ENCODE measurements at regions not wholly inside any gene's neighbourhood (a gene's known extent, or its start where the extent isn't known, plus 50 kb on each side); places are given as distances from the start of the nearest gene placed in this dataset.

GRCh38 chr15:93646193-93646592 is 557.2 kb upstream of the RGMA start:
- no peak for DNase-seq (ENCODE audit: low read depth in 2 of 2)

- DNase-seq (ENCODE audit: low read depth in 2 of 2) = no peak
These were observed 556.6 kb upstream of the RGMA start for GRCh38 chr15:93645594-93645993.

DNA sequence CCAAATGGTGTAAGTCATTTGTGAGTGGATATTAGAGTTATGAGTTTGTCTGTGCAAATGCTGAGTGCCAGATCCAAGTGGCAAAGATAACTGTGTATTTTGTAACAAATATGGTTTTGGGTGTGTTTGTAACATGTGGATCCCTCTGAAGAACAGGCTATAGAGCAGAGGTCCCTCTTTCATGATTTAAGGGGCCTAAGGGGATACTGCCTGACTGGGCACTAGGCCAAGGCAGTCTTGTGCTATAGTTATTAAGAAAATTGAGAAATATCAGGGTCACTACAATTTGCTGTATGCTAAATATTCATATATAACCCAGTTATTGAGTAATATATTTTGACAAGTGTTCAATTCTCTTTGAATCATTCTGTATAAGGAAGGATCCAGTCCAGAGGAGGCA is 555.6 kb upstream of the RGMA start:
- no peak for DNase-seq (ENCODE audit: low read depth in 2 of 2)

DNA sequence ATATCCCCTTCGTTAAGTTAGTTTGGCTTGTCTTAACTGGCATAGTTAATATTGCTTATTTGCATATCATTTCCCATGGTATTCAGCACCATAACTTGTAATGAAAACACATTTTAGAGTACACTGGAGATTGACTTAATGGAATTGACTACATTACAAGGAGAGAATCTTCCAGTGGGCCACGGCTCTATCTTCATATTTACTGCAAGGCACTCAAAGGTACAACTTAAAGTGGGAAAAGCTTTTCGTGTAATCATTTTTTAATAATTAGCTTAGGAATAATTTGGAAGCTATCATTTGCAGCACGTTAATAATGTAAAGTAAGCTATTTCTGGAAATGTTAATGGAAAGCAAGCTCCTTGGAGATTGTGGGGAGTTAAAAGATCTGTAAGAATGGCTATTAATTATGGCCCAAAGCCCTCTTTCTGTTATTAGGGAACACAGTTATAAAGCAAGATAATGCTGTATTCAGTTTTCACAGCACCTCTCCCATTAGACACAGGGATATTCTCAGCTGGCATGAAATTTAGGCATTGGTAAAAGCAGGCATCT is 551.5 kb upstream of the RGMA start:
- DNase-seq (ENCODE audit: low read depth in 2 of 2) = no peak

DNA sequence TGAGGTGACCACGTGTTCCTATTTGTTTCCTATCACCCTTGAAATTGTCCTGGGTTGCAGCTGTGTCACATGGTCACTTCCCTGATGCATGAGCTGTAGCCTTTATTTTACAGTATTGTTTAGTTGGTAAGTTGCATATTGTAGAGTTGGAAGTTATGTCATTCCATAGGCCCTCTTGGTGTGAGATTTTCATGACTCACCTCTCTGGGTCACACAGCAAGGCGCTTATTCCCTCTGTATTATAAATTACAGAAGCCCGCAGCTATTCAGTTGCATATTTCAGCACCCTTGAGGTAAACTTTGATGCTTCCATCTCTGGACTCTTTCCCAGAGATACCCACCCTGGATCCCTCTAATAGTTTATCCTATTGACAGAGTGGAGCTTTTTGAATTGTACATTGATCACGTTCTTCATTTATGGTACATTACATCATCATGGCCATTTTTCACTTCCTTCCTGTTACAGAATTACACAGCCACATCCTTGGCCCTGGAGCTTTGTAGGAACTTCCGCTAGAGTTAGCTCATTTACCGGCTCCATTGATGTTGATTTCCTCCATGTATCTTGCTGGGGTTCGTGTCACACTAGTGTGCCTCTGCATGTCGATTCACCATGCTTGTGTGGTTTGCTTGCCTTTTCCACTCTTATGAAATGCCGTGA is 543.1 kb upstream of the RGMA start:
- no peak for DNase-seq (ENCODE audit: low read depth in 2 of 2)

GRCh38 chr15:93619597-93619996 is 530.6 kb upstream of the RGMA start:
- DNase-seq (ENCODE audit: low read depth in 2 of 2) = no peak

GRCh38 chr15:93617443-93617842 is 528.4 kb upstream of the RGMA start:
- no peak for DNase-seq (ENCODE audit: low read depth in 2 of 2)

DNA sequence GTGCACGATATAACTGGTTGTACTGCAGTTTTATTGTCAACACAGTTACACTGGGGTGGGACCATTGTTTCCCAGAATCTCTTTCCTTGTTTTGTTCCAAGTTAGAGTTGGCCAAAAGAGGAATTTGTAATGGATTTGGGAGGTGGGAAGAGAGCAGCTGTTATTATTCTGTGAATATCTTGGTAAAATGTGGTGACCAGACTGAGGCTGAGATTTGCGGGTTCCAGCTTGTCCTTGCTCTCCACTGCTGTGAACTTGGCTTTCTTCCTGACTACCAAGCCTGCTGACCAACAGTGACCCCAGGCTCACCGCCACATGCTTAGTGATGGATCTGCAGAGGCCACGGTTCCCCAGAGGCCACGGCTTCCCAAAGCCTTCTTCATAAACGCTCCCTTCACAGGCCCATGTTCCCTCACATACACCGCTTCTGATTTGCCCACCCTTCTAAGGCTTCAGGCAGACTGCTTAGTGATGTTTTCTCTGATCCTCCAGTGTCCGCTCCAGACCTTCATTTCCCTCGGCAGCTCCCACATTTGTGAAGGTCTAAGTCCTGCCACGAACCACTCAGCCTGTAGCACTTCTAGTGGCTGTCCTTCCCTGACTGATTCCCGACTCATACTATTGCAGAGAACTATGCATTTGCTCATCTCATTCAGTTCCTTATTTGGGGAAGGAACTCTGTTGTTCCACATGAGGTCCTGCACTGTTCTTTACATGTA is 525.5 kb upstream of the RGMA start:
- DNase-seq (ENCODE audit: low read depth in 2 of 2) = no peak

DNA sequence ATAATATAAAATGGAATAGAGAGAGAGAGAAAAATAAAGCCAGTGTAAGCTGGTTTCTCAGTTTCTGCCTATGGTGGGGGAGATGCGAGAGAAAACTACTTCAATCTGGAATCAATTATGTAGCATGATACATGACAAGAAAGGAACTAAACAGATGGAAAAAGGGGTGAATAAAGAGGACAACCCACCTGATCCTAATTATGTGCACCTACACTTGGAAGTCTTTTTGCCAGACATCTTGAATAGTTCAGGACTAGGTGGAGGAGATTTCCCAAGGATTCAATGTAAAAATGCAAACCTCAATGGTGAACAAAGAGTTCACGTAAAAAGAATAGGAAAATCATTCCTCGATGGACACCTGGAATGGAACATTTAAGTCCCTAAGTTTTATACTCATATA is 524.4 kb upstream of the RGMA start:
- DNase-seq (ENCODE audit: low read depth in 2 of 2) = no peak

DNA sequence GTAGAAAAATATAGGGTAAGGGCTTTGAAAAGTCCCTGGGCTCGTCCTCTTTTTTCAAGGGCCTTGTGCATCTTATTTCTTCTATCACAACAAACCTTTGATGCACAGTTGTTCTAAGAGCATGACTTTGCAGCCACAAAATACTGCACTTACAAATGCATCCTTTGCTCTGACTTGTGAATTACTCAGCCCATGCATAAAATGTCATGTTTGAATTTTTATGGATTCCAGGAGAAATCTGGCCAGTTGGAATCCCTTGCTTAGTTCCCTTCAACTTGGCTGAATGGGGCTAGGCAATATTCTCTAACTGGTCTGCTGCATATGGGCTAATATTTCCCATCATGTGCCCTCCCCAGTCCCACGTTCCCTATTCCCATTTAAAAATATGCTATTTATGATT is 523.9 kb upstream of the RGMA start:
- DNase-seq (ENCODE audit: low read depth in 2 of 2) = no peak

DNA sequence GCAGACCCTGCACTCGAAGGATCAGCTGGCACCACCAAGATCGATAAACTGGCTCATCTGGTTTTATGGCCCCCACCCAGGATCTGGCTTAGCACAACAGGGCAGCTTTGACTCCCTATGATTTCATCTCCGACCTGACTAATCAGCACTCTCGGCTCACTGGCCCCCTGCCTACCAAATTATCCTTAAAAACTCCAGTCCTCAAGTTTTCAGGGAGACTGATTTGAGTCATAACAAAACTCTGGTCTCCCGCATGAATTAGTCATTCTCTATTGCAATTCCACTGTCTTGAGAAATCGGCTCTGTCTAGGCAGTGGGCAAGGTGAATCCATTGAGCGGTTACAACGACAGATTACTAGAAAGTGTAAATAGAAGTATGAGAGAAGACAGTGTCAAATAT is 521.9 kb upstream of the RGMA start:
- no peak for DNase-seq (ENCODE audit: low read depth in 2 of 2)

GRCh38 chr15:93608643-93609148 is 519.7 kb upstream of the RGMA start:
- DNase-seq (ENCODE audit: low read depth in 2 of 2) = no peak

DNA sequence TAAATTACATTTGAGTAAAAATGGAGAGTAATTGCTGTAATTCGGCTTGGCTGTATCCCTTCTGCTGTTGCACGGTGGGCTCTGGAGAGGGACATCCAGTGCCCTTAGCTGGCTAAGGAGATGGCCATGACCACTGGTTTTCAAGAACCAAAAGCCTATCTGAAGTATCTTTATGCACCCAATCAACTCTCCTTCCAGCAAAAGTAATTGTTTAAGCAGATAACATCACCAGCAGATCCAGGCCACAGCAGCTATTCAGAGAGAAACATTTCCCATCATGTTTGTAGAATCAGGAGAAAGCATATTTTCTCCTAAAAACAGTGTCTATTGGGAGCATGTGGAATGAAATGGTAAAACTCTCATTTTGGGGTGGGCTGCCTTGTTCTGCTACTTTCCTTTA is 514.5 kb upstream of the RGMA start:
- no peak for DNase-seq (ENCODE audit: low read depth in 2 of 2)

DNA sequence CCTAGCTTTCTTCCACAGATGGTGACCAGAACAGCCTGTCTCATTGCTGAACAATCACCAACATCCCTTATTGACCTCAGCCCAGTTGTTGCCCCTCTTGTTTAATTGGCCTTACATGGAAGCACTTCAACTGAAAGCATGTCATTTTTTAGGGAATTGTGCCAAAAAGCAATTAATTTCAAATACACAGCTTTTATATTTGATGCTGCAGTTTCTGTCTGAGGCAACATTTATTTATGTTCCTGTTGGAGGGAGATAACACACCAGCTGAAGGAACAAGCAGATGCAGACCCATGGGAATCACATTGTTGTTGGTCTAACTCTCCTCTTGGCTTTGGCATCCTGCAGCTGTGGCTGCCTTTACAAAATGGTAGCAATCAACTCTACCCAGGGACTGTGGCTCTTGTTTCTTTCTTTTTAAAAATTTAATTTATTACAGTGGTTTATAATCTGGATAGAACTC is 498.1 kb upstream of the RGMA start:
- DNase-seq (ENCODE audit: low read depth in 2 of 2) = no peak

DNA sequence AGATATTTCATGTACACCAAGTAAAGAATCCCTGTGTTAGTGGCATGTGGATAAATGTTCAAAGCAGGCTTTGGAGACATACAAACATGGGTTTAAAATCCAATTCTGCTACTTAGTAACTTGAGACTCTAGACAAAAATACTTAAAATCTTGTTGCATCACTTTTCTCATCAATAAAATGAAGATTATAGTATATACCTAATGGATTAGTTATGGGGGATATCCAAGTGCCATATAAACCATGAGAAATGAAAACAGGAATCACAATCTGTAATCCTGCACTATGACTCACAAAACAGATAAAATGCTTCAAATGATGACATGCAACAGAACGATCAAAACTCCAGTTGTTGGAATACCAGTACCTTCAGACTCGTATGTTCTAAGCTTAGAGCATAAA is 496.0 kb upstream of the RGMA start:
- DNase-seq (ENCODE audit: low read depth in 2 of 2) = no peak

- no peak for DNase-seq (ENCODE audit: low read depth in 2 of 2)
These were observed 495.0 kb upstream of the RGMA start for GRCh38 chr15:93583968-93584367.

DNA sequence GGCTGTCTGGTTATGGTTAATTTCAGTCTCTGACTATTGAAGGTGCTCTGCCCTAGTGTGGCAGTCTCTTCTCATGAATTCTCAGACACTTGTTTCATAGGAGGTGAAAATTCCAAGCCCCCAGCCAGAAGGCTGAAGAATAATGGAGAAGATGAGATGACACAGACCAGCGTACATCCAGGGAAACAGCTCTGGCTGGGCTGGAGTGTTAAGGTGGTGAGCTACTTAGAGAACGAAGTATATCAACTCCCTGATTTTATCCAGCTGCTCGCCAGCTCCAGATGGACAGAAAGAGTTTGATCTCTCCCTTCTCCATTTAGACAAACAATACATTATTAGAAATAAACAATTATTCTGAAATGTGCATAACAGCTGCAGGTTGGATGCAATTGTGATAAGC is 494.5 kb upstream of the RGMA start:
- no peak for DNase-seq (ENCODE audit: low read depth in 2 of 2)

- no peak for DNase-seq (ENCODE audit: low read depth in 2 of 2)
These were observed 481.5 kb upstream of the RGMA start for GRCh38 chr15:93570527-93570926.

DNA sequence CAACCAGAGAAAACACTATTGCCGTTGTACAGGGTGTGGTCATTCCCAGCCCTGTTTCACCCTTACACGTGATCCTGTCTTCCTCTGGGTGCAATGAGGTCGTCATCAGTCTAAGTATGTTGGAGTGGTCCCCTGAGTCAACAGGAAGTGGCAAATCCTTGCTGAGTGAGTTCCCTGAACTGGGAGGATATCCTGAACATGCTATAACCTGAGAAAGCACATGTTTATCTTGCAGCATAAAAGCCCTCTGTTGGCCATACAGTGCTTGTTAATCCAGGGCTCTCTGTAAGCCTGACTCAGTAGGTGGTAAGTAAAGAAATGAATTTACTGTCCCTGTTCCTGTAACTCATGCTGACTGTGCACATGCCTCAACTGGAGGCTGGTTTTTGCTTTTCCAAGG is 477.8 kb upstream of the RGMA start:
- no peak for DNase-seq (ENCODE audit: low read depth in 2 of 2)

DNA sequence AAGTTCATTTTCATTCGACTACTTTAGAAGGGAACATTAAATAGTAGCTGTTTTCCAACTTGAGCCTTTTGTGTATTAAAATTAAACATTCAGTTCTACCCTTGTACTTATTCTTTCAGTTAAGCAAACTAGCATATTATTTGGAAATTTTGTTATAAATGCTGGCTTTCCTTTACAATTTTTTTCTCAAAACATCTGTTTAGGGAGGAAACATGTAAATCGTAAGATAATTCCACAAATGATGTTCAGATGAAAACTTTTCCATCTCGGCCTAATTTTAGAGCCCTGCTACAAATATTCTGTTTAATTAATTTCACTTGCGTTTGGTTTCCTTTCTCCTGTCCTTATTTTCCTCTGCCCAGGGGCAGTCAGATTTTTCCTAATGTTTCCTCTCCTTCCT is 476.2 kb upstream of the RGMA start:
- DNase-seq (ENCODE audit: low read depth in 2 of 2) = no peak

DNA sequence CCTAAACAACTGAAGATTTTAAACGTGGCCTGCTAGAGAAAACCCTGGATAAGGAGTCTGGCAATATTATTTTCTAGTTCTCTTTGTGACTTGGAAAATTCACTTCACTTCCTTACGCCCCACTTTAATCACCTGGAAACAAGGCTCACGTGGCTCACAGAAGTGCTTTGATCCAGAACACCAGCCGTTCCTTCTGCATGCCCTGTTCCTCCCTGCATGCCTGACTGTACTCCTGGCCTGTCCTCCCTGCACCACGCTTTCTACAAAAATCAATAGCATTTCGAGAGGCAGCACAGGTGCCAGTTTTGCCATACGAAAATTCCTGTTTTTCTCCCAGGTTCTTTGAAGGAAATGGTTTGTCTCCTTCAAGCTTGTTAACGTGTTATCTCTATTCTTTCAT is 474.2 kb upstream of the RGMA start:
- no peak for DNase-seq (ENCODE audit: low read depth in 2 of 2)

GRCh38 chr15:93562395-93563123 is 473.5 kb upstream of the RGMA start:
- no peak for DNase-seq (ENCODE audit: low read depth in 2 of 2)

- DNase-seq (ENCODE audit: low read depth in 2 of 2) = no peak
These were observed 468.7 kb upstream of the RGMA start for GRCh38 chr15:93557696-93558095.

All from stimulated activated CD8-positive, alpha-beta memory T cell treated with anti-CD3 and anti-CD28 coated beads, Interleukin-7, amount 100 ng/mL, for 4 hours (primary cell).